ENCODE measurements at regions not wholly inside any gene's neighbourhood (a gene's known extent, or its start where the extent isn't known, plus 50 kb on each side); places are given as distances from the start of the nearest gene placed in this dataset.
"Not testable (repeated sequence)": the region's sequence is repeated elsewhere in the genome, so short reads cannot be mapped to it uniquely, and the experiment has no call there.

DNA sequence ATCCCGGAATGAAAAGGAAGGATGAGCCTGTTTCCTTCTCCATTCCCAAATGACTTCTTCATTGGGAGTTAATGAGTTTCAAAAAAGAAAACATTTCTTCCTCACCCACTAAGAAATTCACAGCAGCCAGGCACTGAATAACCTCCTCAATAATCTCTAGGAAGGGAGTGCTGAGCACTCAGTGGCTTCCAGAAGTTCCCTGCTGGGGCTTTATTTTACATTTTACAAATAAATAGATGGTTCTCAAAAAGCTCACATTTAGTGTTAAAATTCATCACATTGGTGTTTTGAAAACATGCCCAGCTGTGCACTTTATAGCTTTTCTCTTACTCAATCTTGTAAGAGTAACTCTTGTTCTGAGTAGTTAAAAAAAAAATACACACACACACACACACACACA lies 148.9 kb upstream of the PFKP start:
- no peak for DNase-seq

DNA sequence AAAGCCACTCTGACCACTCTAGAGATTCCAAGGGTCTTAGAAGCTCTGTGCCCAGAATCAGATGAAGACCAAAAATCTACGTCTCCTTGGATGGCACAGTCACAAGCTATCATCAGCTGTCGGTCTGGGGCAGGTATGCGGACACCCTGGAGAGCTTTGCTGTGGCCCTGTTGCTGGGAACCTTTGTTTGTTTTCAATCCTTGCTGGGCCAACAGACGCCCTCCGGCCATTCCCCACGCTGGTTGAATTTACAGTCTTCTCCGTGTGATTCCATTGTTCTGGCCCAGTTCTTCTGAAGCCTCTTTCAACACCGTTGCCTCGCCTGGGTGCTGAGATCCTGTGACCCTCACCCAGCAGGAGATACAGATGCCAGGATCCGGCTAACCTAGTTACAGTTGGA lies 149.4 kb upstream of the PFKP start:
- DNase-seq = no peak

DNA sequence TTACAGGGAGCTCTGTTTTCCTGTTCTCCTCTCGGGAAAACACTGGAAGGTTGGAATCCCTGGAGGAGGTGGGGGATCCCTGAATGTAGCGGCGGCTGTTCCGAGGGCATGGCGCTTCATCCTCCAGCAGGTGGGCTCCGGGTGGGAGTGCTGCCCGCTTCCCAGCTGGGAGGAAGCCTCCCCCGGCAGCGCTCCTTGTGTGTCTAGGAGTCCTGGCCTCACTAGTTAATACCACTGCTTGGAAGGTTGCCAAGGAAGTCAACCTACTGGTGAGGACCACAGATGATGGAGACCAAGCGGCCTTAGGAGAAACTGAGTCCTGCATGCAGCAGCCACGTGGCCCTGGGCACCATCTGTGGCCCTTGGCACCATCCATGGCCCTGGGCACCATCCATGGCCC lies 151.9 kb upstream of the PFKP start:
- no peak for DNase-seq

DNA sequence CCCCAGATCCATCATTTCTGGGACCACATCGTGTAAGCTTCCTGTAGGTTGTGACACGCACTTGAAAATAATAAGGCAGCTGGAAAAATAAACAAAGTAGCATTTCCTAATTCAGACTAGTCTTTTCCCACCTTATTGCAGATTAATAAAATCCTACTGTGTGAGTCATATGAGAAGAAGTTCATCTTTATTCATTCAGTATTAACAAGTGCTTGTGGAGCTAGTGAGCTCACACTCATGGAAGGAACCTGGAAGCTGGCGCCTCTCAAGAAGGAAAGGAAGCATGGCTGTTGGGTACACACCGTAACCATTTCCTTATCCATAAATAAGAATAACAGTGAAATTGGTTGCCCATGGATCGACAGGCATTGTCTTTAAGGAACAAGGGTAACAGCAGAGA lies 152.6 kb upstream of the PFKP start:
- DNase-seq = no peak

DNA sequence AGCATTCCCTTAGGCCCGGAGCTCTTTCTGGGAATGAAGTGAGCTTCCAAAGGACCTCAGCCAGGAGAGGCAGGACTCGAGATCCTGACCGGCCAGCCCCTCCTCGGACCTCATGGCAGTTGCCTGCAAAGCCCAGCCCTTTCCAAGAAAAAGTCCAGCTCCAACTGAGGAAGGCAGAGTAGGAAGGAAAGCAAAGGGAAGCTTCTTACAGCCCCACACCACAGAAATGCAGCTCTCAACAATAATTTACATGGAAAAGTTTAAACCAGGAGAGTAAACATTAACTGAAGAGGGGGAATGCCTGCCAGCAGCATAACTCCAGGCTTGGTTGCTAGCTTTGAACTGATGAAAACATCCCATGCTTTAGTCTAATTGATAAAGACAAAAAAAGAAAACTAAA lies 153.9 kb upstream of the PFKP start:
- DNase-seq = no peak

DNA sequence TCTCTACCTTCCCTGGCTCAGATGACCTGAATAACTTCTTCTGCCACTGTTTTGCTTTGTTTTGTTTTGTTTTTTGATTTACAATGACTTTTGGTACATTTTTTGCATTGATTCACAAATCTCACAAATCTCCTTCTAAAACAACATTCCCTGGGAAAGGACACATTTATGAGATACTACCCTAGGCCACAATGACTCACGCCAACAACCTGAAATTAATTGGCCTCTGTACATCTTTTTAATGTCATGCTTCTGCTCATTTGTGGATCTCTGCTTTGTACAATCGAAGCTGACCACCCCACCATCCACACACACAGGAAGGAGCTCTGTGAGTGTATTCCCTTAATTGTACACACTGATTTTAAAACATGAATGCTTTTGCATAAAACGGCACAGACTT lies 156.7 kb upstream of the PFKP start:
- no peak for DNase-seq

DNA sequence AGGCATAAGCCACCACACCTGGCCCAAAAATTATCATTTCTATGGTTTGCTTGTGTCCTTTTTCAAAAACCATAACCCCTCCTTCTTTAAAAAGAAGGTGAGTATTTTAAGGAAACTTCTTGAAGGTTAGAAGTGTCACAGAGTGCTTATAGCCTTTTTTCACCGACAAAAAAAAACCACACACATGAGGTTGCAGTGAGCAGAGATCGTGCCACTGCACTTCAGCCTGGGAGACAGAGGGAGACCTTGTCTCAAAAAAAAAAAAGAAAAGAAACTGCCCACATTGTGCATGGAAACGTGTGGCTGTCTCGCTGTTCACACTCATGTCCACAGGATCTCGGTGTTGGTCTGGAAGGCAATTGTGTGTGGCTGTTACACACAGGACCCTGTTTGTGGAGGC lies 157.4 kb upstream of the PFKP start:
- DNase-seq = no peak

DNA sequence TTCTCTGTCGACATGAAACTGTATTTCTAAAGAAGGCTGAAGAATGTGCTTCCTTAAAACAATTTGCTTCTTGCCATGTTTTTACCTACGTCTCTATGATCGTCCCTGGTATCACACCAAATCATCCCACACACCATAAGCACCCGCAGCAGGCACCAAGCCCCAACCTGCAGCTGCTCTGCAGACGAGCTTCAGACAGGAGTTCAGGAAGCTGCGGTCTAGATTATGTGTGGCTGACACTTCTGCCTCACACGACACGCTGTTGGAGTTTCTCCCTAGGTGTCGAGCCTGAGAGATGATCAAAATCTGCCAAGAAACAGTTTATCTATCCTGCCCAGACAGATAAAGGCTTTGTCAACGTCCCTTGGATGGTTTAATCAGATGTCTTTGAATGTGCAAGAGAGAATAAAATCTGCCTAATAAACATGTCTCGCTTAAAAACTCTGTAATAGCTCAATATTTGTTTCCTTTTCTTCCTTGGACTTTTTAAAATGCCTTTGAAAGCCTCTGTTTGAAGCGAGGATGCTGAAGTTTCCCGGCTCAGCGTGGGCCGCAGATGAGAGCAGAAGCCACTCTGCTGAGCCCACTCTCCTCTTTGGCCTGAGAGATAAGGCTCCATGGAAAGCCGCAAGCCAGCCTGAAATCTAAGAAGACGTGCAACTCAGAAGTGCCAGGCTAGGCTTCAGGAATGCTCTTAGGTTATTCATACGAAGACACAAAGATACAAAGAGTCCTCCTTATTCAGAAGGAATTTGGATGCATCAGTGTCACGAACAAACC lies 158.3 kb upstream of the PFKP start:
- no peak for DNase-seq

DNA sequence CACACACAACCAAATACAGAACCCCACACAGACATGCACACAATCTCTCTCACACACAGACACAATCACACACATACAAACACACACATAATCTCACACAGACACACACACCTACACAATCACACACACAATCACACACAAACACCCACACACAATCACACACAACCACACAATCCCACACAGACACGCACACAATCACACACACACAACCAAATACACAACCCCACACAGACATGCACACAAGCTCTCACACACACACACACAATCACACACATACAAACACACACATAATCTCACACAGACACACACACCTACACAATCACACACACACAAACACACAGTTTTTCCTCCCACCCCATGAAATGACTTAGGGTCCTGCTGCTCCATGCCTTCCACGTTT lies 160.4 kb upstream of the PFKP start:
- DNase-seq = no peak

DNA sequence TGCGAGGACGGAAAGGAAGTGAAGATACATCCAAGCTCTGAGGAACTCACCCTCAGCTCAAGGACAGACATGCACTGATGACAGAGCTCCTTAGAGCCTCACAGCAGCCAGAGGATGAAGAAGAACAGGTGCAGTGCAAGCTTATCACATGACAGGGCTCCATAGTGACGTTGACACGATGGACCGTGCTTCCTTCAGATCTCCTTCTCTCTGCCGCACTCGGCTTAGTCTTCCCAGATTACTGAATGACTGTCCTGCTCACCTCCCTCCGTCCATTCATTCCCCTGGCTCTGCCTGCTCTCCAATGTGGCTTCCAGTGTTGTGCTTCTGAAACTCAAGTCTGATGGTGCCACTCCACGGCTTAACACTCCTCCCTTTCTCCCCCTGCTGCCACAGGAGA lies 161.5 kb upstream of the PFKP start:
- no peak for DNase-seq

DNA sequence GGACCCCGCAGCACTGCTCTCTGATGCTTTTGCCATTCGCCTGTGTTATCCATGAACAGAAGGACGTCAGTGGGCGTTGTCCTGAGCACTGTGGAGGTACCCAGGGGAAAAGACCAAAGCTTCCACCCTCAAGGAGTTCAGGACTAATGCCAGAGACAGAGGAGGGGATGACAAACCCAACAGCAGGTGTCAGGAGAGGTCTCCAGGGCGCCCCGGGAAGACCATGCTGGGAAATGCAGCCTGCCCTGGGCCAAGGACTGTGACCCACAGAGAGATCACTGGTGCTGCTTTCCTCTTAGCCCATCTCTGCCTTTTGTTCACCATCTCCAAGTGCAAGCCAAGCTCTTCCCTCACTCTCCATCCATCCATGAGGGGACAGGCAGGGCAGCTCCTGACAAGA lies 166.8 kb upstream of the PFKP start:
- no peak for DNase-seq

DNA sequence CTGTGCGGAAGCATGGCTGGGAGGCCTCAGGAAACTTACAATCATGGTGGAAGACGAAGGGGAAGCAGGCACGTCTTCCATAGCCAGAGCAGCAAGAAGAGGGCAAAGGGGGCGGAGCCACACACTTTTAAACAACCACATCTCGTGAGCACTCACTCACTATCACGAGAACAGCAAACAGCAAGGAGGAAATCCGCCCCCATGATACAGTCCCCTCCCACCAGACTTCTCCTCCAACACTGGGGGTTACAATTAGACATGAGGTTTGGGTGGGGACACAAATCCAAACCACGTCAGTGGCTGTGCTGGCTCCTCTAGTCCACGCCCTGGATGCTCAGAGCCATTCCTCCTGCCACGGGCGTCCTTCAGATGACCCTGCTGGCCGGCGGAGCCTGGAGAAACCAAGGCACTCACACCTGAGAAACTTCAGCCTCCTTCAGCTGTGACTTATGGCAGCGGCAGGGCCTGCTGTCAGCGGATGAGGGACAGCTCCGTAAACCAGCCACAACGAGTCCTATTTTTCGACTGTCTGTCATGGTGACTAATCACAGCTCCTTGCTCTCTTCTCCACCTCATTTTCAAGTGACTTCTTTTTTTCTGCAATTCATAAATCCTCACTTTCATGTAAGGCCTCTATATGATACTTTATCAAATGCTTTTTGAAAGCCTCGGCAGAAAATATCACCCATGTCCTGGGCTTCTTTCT lies 167.9 kb upstream of the PFKP start:
- no peak for DNase-seq

DNA sequence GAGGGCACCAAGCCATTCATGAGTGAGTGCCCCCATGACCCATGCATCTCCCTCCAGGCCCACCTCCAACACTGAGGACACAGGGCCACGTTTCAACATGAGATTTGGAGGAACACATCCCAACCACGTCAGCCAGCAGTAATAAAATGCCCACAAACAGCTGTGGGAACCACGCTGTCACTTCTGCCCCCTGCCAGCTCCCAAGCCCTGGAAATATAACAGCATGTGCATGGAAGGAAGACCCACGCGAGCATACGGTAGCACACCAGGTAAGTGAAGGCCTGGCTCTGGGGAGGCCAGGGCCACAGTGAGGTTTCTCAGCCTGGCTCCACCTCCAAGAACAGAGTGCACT lies 168.9 kb upstream of the PFKP start:
- no peak for DNase-seq

DNA sequence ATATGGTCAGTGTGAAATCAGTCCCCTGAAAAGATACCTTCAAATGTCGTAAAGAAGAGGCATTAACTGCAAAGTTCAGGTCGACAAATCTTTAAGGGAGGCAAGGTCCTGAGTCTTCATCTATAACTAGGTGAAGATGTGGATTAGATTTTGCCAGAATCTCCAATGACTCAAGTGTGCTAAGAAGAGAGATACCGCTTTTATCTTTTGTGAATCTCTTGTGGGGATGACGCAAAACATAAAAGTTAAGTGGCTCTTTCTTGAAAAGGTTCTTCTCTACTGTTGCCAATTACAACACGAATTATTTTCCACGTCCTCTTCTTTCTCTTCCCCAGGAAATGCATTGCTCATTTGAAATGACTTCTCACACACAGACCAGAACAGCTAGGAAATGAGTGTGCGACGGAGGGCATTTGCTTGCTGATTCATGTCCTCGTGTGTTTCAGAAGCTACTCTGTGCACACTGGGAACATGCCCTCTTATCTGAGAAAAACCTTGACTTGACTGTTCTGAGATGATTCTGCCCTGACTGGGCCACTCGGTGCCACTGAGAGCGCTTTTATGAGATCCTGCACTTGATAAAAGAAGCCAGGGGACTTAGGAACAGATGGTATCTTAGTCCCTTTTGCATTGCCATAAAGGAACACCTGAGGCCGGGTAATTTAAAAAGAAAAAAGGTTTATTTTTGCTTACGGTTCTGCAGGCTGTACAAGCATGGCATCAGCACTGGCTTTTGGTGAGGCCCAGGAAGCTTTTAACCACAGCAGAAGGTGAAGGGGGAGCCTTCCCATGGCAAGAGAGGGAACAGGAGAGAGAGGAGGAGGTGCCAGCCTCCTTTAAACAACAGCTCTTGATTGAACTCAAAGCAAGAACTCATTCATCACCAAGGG lies 169.5 kb upstream of the PFKP start:
- no peak for DNase-seq

DNA sequence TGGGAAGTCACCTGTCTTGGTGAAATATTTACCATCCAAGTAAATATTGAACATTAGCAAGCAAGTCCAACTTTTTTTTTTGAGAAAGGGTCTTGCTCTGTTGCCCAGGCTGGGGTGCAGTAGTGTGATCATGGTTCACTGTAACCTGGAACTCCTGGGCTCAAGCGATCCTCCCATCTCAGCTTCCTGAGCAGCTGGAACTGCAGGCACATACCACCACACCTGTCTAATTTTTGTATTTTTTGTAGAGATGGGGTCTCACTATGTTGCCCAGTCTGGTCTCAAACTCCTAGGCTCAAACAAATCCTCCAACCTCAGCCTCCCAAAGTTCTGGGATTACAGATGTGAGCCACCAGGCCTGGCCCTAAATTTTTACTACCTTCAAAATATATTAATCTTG lies 171.0 kb upstream of the PFKP start:
- not testable (repeated sequence) for DNase-seq

DNA sequence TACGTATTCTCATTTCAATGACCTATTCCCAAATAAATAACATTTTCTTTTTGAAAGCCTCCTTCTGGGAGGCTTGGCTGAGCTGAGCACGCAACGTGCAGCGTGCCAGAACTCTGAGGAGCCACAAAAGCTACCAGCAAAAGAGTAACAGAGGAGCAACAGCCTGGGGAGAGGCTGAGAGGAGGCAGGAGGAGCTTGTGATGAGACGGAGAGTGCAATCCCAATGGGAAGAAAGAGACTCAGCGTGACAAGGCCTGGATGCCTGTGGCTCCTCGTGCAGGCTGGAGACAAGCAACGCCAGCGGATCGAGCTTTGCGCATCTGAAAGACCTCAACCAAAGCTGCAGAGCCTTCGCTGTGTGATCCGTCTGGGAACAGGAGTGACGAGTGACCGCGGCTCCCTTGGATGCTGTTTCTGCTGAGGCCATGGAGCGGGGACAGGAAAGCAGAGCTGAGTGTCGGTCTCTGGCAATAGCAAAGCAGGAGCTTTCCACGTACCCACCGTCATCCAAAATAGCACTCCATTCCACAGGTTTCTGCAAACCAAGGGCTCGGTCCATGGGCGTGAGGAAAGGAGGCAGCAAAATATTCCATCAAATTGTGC lies 171.7 kb upstream of the PFKP start:
- DNase-seq = no peak

DNA sequence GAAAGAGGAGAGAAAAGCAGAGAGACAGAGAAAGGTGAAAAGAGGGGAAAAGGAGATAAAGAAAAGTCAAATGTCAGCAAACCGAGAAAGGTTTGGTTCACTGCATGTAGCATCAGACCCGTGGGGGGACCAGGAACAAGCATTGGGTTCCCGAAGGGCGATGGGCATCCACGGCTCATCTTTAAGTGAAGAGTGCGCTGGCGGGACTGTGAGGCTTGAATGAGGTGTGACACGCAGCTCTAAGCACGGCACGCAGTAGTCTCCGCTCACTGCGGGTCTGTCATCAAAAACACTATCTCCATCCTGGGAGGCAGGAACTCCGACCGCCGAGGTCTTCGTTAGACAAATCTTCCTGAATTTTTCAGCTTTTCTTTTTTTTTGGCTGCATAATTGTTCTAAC lies 173.4 kb upstream of the PFKP start:
- DNase-seq = no peak

DNA sequence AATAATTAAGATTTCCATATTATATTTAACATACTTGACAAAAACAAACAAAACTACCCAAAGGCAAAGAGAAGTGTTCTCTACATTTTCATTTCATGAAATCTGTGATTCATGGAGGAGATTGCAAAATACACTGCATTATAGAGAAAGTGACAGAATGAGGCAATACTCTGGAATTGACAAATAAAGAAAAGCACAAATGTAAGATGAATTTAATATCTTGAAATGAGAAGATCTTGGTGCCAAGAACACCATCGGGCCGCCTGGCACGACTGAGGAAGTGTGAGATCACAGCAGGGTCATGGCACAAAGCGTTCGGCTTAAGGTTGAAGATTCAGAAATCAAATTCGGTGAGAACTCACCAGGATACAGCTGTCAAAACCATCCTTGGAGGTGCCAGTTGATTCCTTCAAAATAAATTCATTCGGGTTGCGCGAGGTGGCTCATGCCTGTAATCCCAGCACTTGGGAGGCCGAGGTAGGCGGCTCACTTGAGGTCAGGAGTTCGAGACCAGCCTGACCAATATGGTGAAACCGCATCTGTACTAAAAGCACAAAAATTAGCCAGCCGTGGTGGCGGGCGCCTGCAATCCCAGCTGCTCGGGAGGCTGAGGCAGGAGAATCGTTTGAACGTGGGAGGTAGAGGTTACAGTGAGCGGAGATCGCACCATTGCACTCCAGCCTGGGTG lies 174.0 kb upstream of the PFKP start:
- DNase-seq = no peak

DNA sequence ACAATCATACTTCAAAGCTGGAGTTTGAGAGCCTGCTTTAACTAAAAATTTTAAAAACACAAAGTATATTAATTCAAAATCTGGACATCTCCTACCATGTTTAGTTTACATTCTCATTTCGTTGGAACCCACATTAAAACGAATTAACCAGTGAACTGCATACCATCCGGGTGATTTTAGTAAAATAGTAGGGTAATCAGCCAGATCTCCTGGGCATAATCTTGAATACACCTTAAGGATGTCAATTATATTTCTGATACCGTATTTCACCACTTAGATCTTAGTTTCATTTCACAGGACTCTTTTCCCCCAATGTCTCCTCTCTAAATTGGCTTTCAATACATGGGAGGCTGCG lies 175.6 kb upstream of the PFKP start:
- no peak for DNase-seq

DNA sequence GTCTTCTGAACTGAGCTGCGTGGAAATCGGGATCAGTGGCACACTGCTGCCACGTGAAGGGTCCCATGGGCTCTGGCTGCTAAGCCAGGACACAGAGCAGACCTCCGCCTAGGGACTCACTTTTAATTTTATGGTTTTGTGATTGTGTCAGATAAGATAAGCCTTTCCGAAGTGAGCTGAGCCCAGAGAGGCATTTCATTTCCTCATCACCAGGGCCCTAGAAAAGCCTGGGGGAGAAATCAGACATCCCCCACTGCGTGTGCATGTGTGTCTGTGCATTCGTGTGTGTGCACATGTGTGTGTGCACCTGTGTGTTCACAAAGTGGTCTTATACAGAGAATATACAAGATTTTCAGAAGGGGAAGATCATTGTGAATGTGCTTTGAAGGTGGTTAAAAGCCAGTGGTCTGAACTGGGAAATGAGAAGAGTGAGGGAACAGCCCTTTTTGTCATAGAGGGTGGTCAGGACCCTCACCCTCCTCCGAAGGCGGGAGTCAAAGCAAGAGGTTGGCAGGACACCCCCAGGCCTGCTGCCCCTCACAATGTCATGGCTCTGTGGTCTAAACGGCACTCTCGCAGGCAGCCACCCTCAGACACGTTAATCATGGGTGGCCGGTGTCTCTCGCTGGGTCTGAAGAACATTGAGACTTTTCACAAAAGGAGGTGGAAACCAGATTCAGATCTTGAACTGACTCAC lies 176.1 kb upstream of the PFKP start:
- DNase-seq = no peak

DNA sequence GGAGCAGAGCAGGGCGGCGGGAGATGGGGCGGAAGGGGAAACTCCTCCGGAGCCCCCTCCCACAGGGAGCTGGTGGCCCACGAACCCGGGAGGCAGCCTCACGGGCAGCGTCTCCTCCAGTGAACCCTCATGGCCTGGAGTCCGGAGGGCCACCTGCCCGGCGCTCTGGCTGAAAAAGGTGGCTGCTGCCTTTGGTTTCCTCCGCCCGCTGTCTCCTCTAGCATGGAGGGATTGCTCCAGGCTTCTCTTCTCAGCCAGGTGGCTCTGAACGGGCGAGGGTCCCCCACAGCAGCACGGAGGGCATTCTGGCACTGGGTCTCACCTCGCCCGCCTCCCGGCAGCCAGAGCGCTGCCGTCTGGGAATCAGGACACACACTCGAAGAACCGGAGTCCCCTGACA lies 177.3 kb upstream of the PFKP start:
- DNase-seq = no peak

DNA sequence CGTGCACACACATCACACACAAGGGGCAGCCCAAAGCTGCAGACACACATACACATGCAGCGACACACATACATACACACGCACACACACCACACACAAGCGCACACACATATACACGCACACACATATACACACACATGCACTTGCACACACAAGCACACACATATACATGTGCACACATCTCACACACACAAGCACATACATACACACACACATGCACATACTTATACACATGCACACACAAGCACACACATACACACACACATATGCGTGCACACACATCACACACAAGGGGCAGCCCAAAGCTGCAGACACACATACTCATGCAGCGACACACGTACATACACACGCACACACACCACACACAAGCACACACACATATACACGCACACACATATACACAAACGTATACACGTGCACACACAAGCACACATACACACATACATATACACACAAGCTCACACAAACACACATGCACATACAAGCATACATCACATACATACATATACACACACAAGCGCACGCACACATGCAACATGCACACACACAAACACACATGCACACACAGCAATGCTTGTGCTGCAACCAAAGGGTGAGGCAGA lies 178.8 kb upstream of the PFKP start:
- DNase-seq = no peak
